CD4-positive, CD25-positive, alpha-beta regulatory T cell (primary cell): ENCODE measurements at regions not wholly inside any gene's neighbourhood (a gene's known extent, or its start where the extent isn't known, plus 50 kb on each side); places are given as distances from the start of the nearest gene placed in this dataset.

ENCODE experiments used
- ATAC-seq, 2 donors: fragments of 150-1000 bp; cut with Tn5 transposase; one replicate each; pipeline ENCODE4 v1.10.0; 2021; ENCODE audit warnings: low read depth in 2 of 2, moderate number of reproducible peaks in 2 of 2, moderate library complexity in 1 of 2
- DNase-seq, 3 donors: peaks; one replicate each; pipeline versions ENCODE4 v3.0.0 to v3.0.0-alpha.2; 2012 to 2022; ENCODE audit warnings: mixed read lengths in 1 of 3
- H3K27ac ChIP-seq: one replicate; pipeline ENCODE4 v1.7.0; 2013; ENCODE audit warnings: mild to moderate bottlenecking, low read length; ENCODE audit not compliant: insufficient read depth, poor library complexity, severe bottlenecking
- H3K27me3 ChIP-seq: one replicate; pipeline ENCODE4 v1.7.0; 2013; ENCODE audit warnings: low read length; ENCODE audit not compliant: control insufficient read depth, insufficient read depth
- H3K36me3 ChIP-seq: one replicate; pipeline ENCODE4 v1.7.0; 2013; ENCODE audit warnings: mild to moderate bottlenecking, low read length, moderate library complexity; ENCODE audit not compliant: control insufficient read depth, insufficient read depth
- H3K4me1 ChIP-seq: 2 replicates; pipeline ENCODE4 v1.7.0; 2013; ENCODE audit warnings: mild to moderate bottlenecking, low read length; ENCODE audit not compliant: insufficient read depth, control insufficient read depth, poor library complexity, severe bottlenecking
- H3K4me3 ChIP-seq: one replicate; pipeline ENCODE4 v1.7.0; 2013; ENCODE audit warnings: low read depth, mild to moderate bottlenecking, low read length, moderate library complexity
- H3K9me3 ChIP-seq, 2 experiments: 1 replicate in 1 of 2; 2 replicates in 1 of 2; pipeline ENCODE4 v1.7.0; 2013; ENCODE audit warnings: low read length in 2 of 2, mild to moderate bottlenecking in 1 of 2, moderate library complexity in 1 of 2; ENCODE audit not compliant: control insufficient read depth in 2 of 2
- H3K27ac Mint-ChIP-seq, 3 donors: one replicate each; pipeline ENCODE4 v1.8.0; 2020 to 2022; ENCODE audit warnings: mild to moderate bottlenecking in 3 of 3, mixed read lengths in 3 of 3, moderate library complexity in 2 of 3
- H3K27me3 Mint-ChIP-seq: one replicate; pipeline ENCODE4 v1.8.0; 2022; ENCODE audit warnings: mild to moderate bottlenecking, mixed read lengths
- H3K36me3 Mint-ChIP-seq: one replicate; pipeline ENCODE4 v1.8.0; 2020; ENCODE audit warnings: mixed read lengths
- H3K4me1 Mint-ChIP-seq, 4 donors: one replicate each; pipeline ENCODE4 v1.8.0; 2020 to 2022; ENCODE audit warnings: mixed read lengths in 4 of 4, mild to moderate bottlenecking in 1 of 4
- H3K4me3 Mint-ChIP-seq, 4 donors: one replicate each; pipeline ENCODE4 v1.8.0; 2020 to 2022; ENCODE audit warnings: mild to moderate bottlenecking in 4 of 4, mixed read lengths in 4 of 4, moderate library complexity in 3 of 4
- H3K9me3 Mint-ChIP-seq, 7 donors: one replicate each; pipeline ENCODE4 v1.8.0; 2020 to 2022; ENCODE audit warnings: mixed read lengths in 7 of 7, mild to moderate bottlenecking in 3 of 7, moderate library complexity in 2 of 7

- Mint-ChIP-seq H3K27ac (no peak overlapping the region), H3K4me1 (no peaks in the 10 kb centered on the region), H3K36me3 (no peaks in the 10 kb centered on the region), H3K9me3 (peaks cover 0 to 6% (median 0%) of the 10 kb centered on the region in 7 donors), H3K27me3 (peaks cover 4% of the 10 kb centered on the region), H3K4me3 (peak overlapping the region in 1 of 4 donors; percentile 43)
- Histone ChIP-seq H3K9me3 (no peaks in the 10 kb centered on the region), H3K27ac (no peak overlapping the region), H3K4me3 (no peak overlapping the region), H3K4me1 (no peaks in the 10 kb centered on the region), H3K27me3 (no peaks in the 10 kb centered on the region), H3K36me3 (no peaks in the 10 kb centered on the region)
- no peak for DNase-seq
- no peak for ATAC-seq
These were observed 80.4 kb upstream of the OLFM1 start for GRCh38 chr9:135006911-135007570.

GRCh38 chr9:135007601-135008000 is 79.9 kb upstream of the OLFM1 start:
- no peaks in the 10 kb centered on the region for H3K36me3 Mint-ChIP-seq
- Histone ChIP-seq H3K27ac (no peak overlapping the region), H3K36me3 (no peaks in the 10 kb centered on the region), H3K27me3 (no peaks in the 10 kb centered on the region), H3K4me1 (no peaks in the 10 kb centered on the region), H3K9me3 (no peaks in the 10 kb centered on the region), H3K4me3 (no peak overlapping the region)
- ATAC-seq (no peak), DNase-seq (no peak)
- peaks cover 4% of the 10 kb centered on the region for H3K27me3 Mint-ChIP-seq
- no peaks in the 10 kb centered on the region for H3K4me1 Mint-ChIP-seq
- peaks cover 0 to 6% (median 0%) of the 10 kb centered on the region in 7 donors for H3K9me3 Mint-ChIP-seq
- H3K27ac Mint-ChIP-seq, result no peak overlapping the region
- no peak overlapping the region for H3K4me3 Mint-ChIP-seq

GRCh38 chr9:135008416-135008815 is 79.1 kb upstream of the OLFM1 start:
- H3K4me3 ChIP-seq, result no peak overlapping the region
- Mint-ChIP-seq H3K9me3 (peaks cover 0 to 4% (median 0%) of the 10 kb centered on the region in 7 donors), H3K36me3 (no peaks in the 10 kb centered on the region), H3K4me3 (no peak overlapping the region), H3K27ac (no peak overlapping the region), H3K27me3 (peaks cover 4% of the 10 kb centered on the region), H3K4me1 (no peaks in the 10 kb centered on the region)
- no peak for DNase-seq
- H3K36me3 ChIP-seq, result no peaks in the 10 kb centered on the region
- no peak overlapping the region for H3K27ac ChIP-seq
- H3K9me3 ChIP-seq, result no peaks in the 10 kb centered on the region
- no peaks in the 10 kb centered on the region for H3K4me1 ChIP-seq
- H3K27me3 ChIP-seq, result no peaks in the 10 kb centered on the region
- no peak for ATAC-seq

GRCh38 chr9:135009051-135009560 is 78.4 kb upstream of the OLFM1 start:
- no peak for DNase-seq
- Histone ChIP-seq H3K4me1 (no peaks in the 10 kb centered on the region), H3K4me3 (no peak overlapping the region), H3K36me3 (no peaks in the 10 kb centered on the region), H3K9me3 (no peaks in the 10 kb centered on the region), H3K27ac (no peak overlapping the region), H3K27me3 (no peaks in the 10 kb centered on the region)
- H3K4me3 Mint-ChIP-seq, result no peak overlapping the region
- no peak overlapping the region for H3K27ac Mint-ChIP-seq
- ATAC-seq, result no peak
- H3K36me3 Mint-ChIP-seq, result no peaks in the 10 kb centered on the region
- H3K4me1 Mint-ChIP-seq, result no peaks in the 10 kb centered on the region
- peaks cover 4% of the 10 kb centered on the region for H3K27me3 Mint-ChIP-seq
- peaks cover 0 to 4% (median 0%) of the 10 kb centered on the region in 7 donors for H3K9me3 Mint-ChIP-seq

GRCh38 chr9:135009794-135010585 is 77.5 kb upstream of the OLFM1 start:
- no peaks in the 10 kb centered on the region for H3K36me3 ChIP-seq
- no peak overlapping the region for H3K27ac ChIP-seq
- Mint-ChIP-seq H3K9me3 (no peaks in the 10 kb centered on the region), H3K27ac (no peak overlapping the region), H3K36me3 (no peaks in the 10 kb centered on the region), H3K4me1 (no peaks in the 10 kb centered on the region), H3K4me3 (no peak overlapping the region), H3K27me3 (peaks cover 4% of the 10 kb centered on the region)
- no peak overlapping the region for H3K4me3 ChIP-seq
- ATAC-seq (no peak), DNase-seq (no peak)
- H3K27me3 ChIP-seq, result no peaks in the 10 kb centered on the region
- H3K9me3 ChIP-seq, result no peaks in the 10 kb centered on the region
- no peaks in the 10 kb centered on the region for H3K4me1 ChIP-seq

- Histone ChIP-seq H3K27me3 (no peaks in the 10 kb centered on the region), H3K27ac (no peak overlapping the region), H3K4me1 (no peaks in the 10 kb centered on the region), H3K36me3 (no peaks in the 10 kb centered on the region), H3K4me3 (no peak overlapping the region), H3K9me3 (no peaks in the 10 kb centered on the region)
- Mint-ChIP-seq H3K4me3 (no peak overlapping the region), H3K27me3 (peaks cover 4% of the 10 kb centered on the region), H3K36me3 (no peaks in the 10 kb centered on the region), H3K27ac (no peak overlapping the region), H3K4me1 (no peaks in the 10 kb centered on the region), H3K9me3 (no peaks in the 10 kb centered on the region)
- ATAC-seq (no peak), DNase-seq (no peak)
These were observed 76.9 kb upstream of the OLFM1 start for GRCh38 chr9:135010586-135010860.

GRCh38 chr9:135010921-135011320 is 76.5 kb upstream of the OLFM1 start:
- ATAC-seq (no peak), DNase-seq (no peak)
- no peaks in the 10 kb centered on the region for H3K4me1 Mint-ChIP-seq
- H3K27me3 Mint-ChIP-seq, result peaks cover 4% of the 10 kb centered on the region
- no peaks in the 10 kb centered on the region for H3K36me3 Mint-ChIP-seq
- no peak overlapping the region for H3K4me3 Mint-ChIP-seq
- Histone ChIP-seq H3K4me1 (no peaks in the 10 kb centered on the region), H3K36me3 (no peaks in the 10 kb centered on the region), H3K4me3 (no peak overlapping the region), H3K9me3 (no peaks in the 10 kb centered on the region), H3K27me3 (no peaks in the 10 kb centered on the region), H3K27ac (no peak overlapping the region)
- no peaks in the 10 kb centered on the region for H3K9me3 Mint-ChIP-seq
- no peak overlapping the region for H3K27ac Mint-ChIP-seq

GRCh38 chr9:135012166-135012565 is 75.3 kb upstream of the OLFM1 start:
- Mint-ChIP-seq H3K36me3 (no peaks in the 10 kb centered on the region), H3K27me3 (peaks cover 4% of the 10 kb centered on the region), H3K4me1 (no peaks in the 10 kb centered on the region), H3K27ac (no peak overlapping the region), H3K4me3 (no peak overlapping the region), H3K9me3 (no peaks in the 10 kb centered on the region)
- ATAC-seq (no peak), DNase-seq (no peak)
- no peak overlapping the region for H3K27ac ChIP-seq
- H3K27me3 ChIP-seq, result no peaks in the 10 kb centered on the region
- no peaks in the 10 kb centered on the region for H3K36me3 ChIP-seq
- H3K4me3 ChIP-seq, result no peak overlapping the region
- H3K4me1 ChIP-seq, result no peaks in the 10 kb centered on the region
- no peaks in the 10 kb centered on the region for H3K9me3 ChIP-seq
